Left lung (tissue), 4 donors: ENCODE measurements at regions not wholly inside any gene's neighbourhood (a gene's known extent, or its start where the extent isn't known, plus 50 kb on each side); places are given as distances from the start of the nearest gene placed in this dataset.

ENCODE experiments used
- ATAC-seq: fragments of 200-7000 bp; cut with Tn5 transposase; one replicate; pipeline ENCODE4 v1.9.1; 2020; ENCODE audit warnings: moderate library complexity
- DNase-seq, 4 donors: peaks; one replicate each; pipeline ENCODE4 v3.0.0-alpha.2; 2013 to 2020
- H3K27ac ChIP-seq, 2 donors: fragments of 200-600 bp; sonication (generic) in 1 of 2; one replicate each; pipeline versions ENCODE4 v1.5.0 to v1.8.0; 2020 to 2021
- H3K27me3 ChIP-seq, 2 donors: fragments of 200-600 bp; sonication (generic) in 1 of 2; one replicate each; pipeline versions ENCODE4 v1.5.0 to v1.8.0; 2020 to 2021
- H3K36me3 ChIP-seq, 2 donors: fragments of 200-600 bp; sonication (generic) in 1 of 2; one replicate each; pipeline versions ENCODE4 v1.5.0 to v1.8.0; 2020 to 2021
- H3K4me1 ChIP-seq, 2 donors: fragments of 200-600 bp; one replicate each; pipeline ENCODE4 v1.8.0; 2021
- H3K4me3 ChIP-seq, 2 donors: fragments of 200-600 bp; sonication (generic) in 1 of 2; one replicate each; pipeline versions ENCODE4 v1.5.0 to v1.8.0; 2020 to 2021; ENCODE audit warnings: mild to moderate bottlenecking in 1 of 2
- H3K9me3 ChIP-seq, 2 donors: fragments of 200-600 bp; sonication (generic) in 1 of 2; one replicate each; pipeline versions ENCODE4 v1.5.0 to v1.8.0; 2020 to 2021
- intact Hi-C, 2 donors: fragments of 100-400 bp; cut with DNase I; formaldehyde crosslinking; loops; one replicate each; pipeline versions ENCODE4 v1.11.2 to v1.14.2; 2022
- TF ChIP-seq, protein P1 (sequence below), 2 donors: fragments of 200-600 bp; sonication (generic) in 1 of 2; IDR thresholded peaks; one replicate each; pipeline versions ENCODE4 v1.5.0 to v1.8.0; 2021; ENCODE audit warnings: antibody characterized with exemption in 2 of 2
- donor health status: DM: no; HTN: yes; CAD: no.
- donor health status: DM: no; HTN: no; CAD: no.

GRCh38 chrX:25968920-25969319 is 169.2 kb upstream of the MAGEB18 start:
- Histone ChIP-seq H3K27ac (no peak overlapping the region), H3K36me3 (no peaks in the 10 kb centered on the region), H3K4me3 (no peak overlapping the region), H3K4me1 (no peaks in the 10 kb centered on the region), H3K27me3 (no peaks in the 10 kb centered on the region), H3K9me3 (no peaks in the 10 kb centered on the region)
- DNase-seq (peak in 1 of 4 donors; percentile 1), ATAC-seq (no peak)
- TF ChIP-seq, protein P1, sequence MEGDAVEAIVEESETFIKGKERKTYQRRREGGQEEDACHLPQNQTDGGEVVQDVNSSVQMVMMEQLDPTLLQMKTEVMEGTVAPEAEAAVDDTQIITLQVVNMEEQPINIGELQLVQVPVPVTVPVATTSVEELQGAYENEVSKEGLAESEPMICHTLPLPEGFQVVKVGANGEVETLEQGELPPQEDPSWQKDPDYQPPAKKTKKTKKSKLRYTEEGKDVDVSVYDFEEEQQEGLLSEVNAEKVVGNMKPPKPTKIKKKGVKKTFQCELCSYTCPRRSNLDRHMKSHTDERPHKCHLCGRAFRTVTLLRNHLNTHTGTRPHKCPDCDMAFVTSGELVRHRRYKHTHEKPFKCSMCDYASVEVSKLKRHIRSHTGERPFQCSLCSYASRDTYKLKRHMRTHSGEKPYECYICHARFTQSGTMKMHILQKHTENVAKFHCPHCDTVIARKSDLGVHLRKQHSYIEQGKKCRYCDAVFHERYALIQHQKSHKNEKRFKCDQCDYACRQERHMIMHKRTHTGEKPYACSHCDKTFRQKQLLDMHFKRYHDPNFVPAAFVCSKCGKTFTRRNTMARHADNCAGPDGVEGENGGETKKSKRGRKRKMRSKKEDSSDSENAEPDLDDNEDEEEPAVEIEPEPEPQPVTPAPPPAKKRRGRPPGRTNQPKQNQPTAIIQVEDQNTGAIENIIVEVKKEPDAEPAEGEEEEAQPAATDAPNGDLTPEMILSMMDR (IDR thresholded peaks at IDR 0.05) = no peak
- intact Hi-C loops = no loop called here

DNA sequence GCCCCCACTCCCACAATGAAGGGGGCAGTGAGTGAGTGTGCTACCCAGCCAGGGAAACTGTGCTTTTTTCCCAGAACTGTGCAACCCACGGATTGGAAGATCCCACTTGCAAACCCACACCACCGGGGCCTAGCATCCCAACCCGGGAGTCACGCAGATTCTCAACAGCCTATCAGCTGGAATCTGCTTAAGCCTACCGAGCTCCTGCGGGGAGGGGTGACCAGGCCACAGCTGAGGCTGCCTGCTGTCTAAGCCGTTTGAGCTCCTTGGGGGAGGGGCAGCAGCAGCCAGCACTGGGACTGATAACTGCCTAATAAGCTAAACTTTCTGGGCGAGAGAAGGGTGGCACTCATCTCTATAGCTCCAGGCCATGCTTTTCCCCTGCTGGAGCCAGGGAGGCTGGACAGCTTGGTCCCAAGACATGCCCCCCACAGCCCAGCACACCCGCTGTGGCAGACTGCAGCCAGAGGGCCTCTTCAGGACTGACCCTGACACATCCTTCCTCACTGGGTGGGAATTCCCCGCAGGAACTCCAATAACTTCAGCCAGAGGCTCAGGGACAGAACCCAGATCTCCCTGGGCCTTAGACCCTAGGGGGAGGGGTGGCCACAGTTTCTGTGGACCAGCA is 161.3 kb upstream of the MAGEB18 start:
- no peak overlapping the region for H3K27ac ChIP-seq
- ATAC-seq (no peak), DNase-seq (no peak)
- no peaks in the 10 kb centered on the region for H3K27me3 ChIP-seq
- H3K9me3 ChIP-seq = peaks cover 0 to 4% of the 10 kb centered on the region in 2 donors
- TF ChIP-seq, protein P1 (IDR thresholded peaks at IDR 0.05) = no peak
- no peak overlapping the region for H3K4me3 ChIP-seq
- intact Hi-C loops = no loop called here
- no peaks in the 10 kb centered on the region for H3K36me3 ChIP-seq
- no peaks in the 10 kb centered on the region for H3K4me1 ChIP-seq

- H3K27ac ChIP-seq = no peak overlapping the region
These were observed 139.5 kb upstream of the MAGEB18 start for GRCh38 chrX:25998687-25999086.

GRCh38 chrX:26007462-26007861 is 130.7 kb upstream of the MAGEB18 start:
- TF ChIP-seq, protein P1 (IDR thresholded peaks at IDR 0.05) = no peak

More at GRCh38 chrX:25998687-25999086, 139.5 kb upstream of the MAGEB18 start:
- Histone ChIP-seq H3K4me3 (no peak overlapping the region), H3K9me3 (no peaks in the 10 kb centered on the region), H3K27me3 (no peaks in the 10 kb centered on the region), H3K36me3 (no peaks in the 10 kb centered on the region), H3K4me1 (no peaks in the 10 kb centered on the region)
- no peak for DNase-seq
- intact Hi-C loops = no loop called here
- no peak for ATAC-seq
- TF ChIP-seq, protein P1 (IDR thresholded peaks at IDR 0.05) = no peak

DNA sequence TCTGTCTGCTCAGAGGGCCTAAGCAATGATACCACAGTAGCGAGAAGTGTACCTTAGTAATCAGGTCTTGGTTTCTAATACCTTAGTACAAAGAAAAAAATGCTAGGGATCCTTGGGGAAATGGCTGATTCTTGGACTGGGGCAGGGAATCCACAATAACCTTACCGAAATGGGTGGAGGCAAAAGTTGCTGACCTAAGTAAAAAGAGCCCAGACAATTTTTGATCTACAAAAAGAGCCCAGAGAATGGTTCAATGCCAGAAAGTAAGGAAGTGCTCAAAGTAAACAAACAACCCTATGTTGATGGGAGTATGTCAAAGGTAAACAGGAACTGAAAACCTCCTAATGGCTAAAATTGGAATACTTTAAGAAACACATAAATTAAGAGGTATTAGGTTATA is 130.1 kb upstream of the MAGEB18 start:
- no peaks in the 10 kb centered on the region for H3K36me3 ChIP-seq
- no peaks in the 10 kb centered on the region for H3K27me3 ChIP-seq
- H3K27ac ChIP-seq = no peak overlapping the region
- no peak for DNase-seq
- no peaks in the 10 kb centered on the region for H3K9me3 ChIP-seq
- no peak for ATAC-seq
- TF ChIP-seq, protein P1 (IDR thresholded peaks at IDR 0.05) = no peak
- H3K4me3 ChIP-seq = no peak overlapping the region
- H3K4me1 ChIP-seq = no peaks in the 10 kb centered on the region
- intact Hi-C loops = no loop called here

More at GRCh38 chrX:26007462-26007861, 130.7 kb upstream of the MAGEB18 start:
- Histone ChIP-seq H3K36me3 (no peaks in the 10 kb centered on the region), H3K9me3 (no peaks in the 10 kb centered on the region), H3K27ac (no peak overlapping the region), H3K4me3 (no peak overlapping the region), H3K27me3 (no peaks in the 10 kb centered on the region), H3K4me1 (no peaks in the 10 kb centered on the region)
- intact Hi-C loops = no loop called here
- DNase-seq (no peak), ATAC-seq (no peak)
